SK-N-SH (cell line): ENCODE measurements at regions not wholly inside any gene's neighbourhood (a gene's known extent, or its start where the extent isn't known, plus 50 kb on each side); places are given as distances from the start of the nearest gene placed in this dataset.

Source experiments
- NFIC ChIP-seq: IDR thresholded peaks from 2 replicates; pipeline ENCODE4 v1.4.0; 2012; ENCODE audit warnings: borderline replicate concordance
- USF1 ChIP-seq: IDR thresholded peaks from 2 replicates; pipeline ENCODE4 v1.4.0; 2012; ENCODE audit warnings: low read depth, borderline replicate concordance

- TF ChIP-seq USF1 (no peak), NFIC (no peak)
These were observed 128.1 kb upstream of the SPON1 start for GRCh38 chr11:13834463-13834862.
